Astrocyte of the cerebellum (primary cell): ENCODE measurements at regions not wholly inside any gene's neighbourhood (a gene's known extent, or its start where the extent isn't known, plus 50 kb on each side); places are given as distances from the start of the nearest gene placed in this dataset.

ENCODE experiments used
- DNase-seq: peaks from one replicate; pipeline ENCODE4 v3.0.0-alpha.2; 2011; ENCODE audit warnings: low read depth
- H3K4me3 ChIP-seq: 2 replicates; pipeline ENCODE4 v1.5.1; 2011; ENCODE audit warnings: mild to moderate bottlenecking, low read depth, low read length, moderate library complexity
- CTCF ChIP-seq: IDR thresholded peaks from 2 replicates; pipeline ENCODE4 v1.5.1; 2012; ENCODE audit warnings: low read length, low read depth, moderate library complexity, mild to moderate bottlenecking; ENCODE audit errors: missing control alignments
- in situ Hi-C: cut with HindIII; loops from 2 replicates; pipeline ENCODE4 v1.10.0; 2017; ENCODE audit warnings: low sequenced_read_pairs

GRCh38 chr6:25025248-25025918 lies 89.6 kb upstream of the RIPOR2 start:
- no peak for DNase-seq
- in situ Hi-C loops, result no loop called here
- TF ChIP-seq CTCF, result no peak
- H3K4me3 ChIP-seq, result no peak overlapping the region

GRCh38 chr6:25025919-25026301 lies 90.2 kb upstream of the RIPOR2 start:
- in situ Hi-C loops, result no loop called here
- no peak for TF ChIP-seq CTCF
- H3K4me3 ChIP-seq, result no peak overlapping the region
- no peak for DNase-seq

GRCh38 chr6:25026723-25027122 lies 91.0 kb upstream of the RIPOR2 start:
- no peak for DNase-seq
- H3K4me3 ChIP-seq, result no peak overlapping the region
- TF ChIP-seq CTCF, result no peak
- in situ Hi-C loops, result no loop called here

GRCh38 chr6:25027221-25027916 lies 91.6 kb upstream of the RIPOR2 start:
- no peak for TF ChIP-seq CTCF
- in situ Hi-C loops, result no loop called here
- no peak for DNase-seq
- no peak overlapping the region for H3K4me3 ChIP-seq

- TF ChIP-seq CTCF, result no peak
- in situ Hi-C loops, result no loop called here
- no peak for DNase-seq
- no peak overlapping the region for H3K4me3 ChIP-seq
These were observed 92.6 kb upstream of the RIPOR2 start for GRCh38 chr6:25028328-25028727.

GRCh38 chr6:25032934-25033333 lies 97.2 kb upstream of the RIPOR2 start:
- no peak overlapping the region for H3K4me3 ChIP-seq
- in situ Hi-C loops, result no loop called here
- TF ChIP-seq CTCF, result no peak
- DNase-seq, result no peak
